ENCODE measurements at regions not wholly inside any gene's neighbourhood (a gene's known extent, or its start where the extent isn't known, plus 50 kb on each side); places are given as distances from the start of the nearest gene placed in this dataset.
"Not testable (repeated sequence)": the region's sequence is repeated elsewhere in the genome, so short reads cannot be mapped to it uniquely, and the experiment has no call there.

DNA sequence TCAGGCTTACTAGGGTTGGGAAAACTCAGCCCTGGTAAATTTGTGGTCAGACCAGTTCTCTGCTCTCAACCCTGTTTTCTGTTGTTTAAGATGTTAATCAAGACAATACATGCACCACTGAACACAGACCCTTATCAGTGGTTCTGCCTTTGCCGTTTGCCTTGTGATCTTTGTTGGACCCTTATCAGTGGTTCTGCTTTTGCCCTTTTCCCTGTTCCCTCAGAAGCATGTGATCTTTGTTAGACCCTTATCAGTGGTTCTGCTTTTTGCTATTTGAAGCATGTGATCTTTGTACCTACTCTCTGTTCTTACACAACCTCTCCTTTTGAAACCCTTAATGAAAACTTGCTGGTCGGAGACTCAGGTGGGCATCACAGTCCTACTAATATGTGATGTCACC, 133.9 kb upstream of the NBPF11 start (continued):
- TF ChIP-seq, protein P1, sequence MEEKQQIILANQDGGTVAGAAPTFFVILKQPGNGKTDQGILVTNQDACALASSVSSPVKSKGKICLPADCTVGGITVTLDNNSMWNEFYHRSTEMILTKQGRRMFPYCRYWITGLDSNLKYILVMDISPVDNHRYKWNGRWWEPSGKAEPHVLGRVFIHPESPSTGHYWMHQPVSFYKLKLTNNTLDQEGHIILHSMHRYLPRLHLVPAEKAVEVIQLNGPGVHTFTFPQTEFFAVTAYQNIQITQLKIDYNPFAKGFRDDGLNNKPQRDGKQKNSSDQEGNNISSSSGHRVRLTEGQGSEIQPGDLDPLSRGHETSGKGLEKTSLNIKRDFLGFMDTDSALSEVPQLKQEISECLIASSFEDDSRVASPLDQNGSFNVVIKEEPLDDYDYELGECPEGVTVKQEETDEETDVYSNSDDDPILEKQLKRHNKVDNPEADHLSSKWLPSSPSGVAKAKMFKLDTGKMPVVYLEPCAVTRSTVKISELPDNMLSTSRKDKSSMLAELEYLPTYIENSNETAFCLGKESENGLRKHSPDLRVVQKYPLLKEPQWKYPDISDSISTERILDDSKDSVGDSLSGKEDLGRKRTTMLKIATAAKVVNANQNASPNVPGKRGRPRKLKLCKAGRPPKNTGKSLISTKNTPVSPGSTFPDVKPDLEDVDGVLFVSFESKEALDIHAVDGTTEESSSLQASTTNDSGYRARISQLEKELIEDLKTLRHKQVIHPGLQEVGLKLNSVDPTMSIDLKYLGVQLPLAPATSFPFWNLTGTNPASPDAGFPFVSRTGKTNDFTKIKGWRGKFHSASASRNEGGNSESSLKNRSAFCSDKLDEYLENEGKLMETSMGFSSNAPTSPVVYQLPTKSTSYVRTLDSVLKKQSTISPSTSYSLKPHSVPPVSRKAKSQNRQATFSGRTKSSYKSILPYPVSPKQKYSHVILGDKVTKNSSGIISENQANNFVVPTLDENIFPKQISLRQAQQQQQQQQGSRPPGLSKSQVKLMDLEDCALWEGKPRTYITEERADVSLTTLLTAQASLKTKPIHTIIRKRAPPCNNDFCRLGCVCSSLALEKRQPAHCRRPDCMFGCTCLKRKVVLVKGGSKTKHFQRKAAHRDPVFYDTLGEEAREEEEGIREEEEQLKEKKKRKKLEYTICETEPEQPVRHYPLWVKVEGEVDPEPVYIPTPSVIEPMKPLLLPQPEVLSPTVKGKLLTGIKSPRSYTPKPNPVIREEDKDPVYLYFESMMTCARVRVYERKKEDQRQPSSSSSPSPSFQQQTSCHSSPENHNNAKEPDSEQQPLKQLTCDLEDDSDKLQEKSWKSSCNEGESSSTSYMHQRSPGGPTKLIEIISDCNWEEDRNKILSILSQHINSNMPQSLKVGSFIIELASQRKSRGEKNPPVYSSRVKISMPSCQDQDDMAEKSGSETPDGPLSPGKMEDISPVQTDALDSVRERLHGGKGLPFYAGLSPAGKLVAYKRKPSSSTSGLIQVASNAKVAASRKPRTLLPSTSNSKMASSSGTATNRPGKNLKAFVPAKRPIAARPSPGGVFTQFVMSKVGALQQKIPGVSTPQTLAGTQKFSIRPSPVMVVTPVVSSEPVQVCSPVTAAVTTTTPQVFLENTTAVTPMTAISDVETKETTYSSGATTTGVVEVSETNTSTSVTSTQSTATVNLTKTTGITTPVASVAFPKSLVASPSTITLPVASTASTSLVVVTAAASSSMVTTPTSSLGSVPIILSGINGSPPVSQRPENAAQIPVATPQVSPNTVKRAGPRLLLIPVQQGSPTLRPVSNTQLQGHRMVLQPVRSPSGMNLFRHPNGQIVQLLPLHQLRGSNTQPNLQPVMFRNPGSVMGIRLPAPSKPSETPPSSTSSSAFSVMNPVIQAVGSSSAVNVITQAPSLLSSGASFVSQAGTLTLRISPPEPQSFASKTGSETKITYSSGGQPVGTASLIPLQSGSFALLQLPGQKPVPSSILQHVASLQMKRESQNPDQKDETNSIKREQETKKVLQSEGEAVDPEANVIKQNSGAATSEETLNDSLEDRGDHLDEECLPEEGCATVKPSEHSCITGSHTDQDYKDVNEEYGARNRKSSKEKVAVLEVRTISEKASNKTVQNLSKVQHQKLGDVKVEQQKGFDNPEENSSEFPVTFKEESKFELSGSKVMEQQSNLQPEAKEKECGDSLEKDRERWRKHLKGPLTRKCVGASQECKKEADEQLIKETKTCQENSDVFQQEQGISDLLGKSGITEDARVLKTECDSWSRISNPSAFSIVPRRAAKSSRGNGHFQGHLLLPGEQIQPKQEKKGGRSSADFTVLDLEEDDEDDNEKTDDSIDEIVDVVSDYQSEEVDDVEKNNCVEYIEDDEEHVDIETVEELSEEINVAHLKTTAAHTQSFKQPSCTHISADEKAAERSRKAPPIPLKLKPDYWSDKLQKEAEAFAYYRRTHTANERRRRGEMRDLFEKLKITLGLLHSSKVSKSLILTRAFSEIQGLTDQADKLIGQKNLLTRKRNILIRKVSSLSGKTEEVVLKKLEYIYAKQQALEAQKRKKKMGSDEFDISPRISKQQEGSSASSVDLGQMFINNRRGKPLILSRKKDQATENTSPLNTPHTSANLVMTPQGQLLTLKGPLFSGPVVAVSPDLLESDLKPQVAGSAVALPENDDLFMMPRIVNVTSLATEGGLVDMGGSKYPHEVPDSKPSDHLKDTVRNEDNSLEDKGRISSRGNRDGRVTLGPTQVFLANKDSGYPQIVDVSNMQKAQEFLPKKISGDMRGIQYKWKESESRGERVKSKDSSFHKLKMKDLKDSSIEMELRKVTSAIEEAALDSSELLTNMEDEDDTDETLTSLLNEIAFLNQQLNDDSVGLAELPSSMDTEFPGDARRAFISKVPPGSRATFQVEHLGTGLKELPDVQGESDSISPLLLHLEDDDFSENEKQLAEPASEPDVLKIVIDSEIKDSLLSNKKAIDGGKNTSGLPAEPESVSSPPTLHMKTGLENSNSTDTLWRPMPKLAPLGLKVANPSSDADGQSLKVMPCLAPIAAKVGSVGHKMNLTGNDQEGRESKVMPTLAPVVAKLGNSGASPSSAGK (IDR thresholded peaks at IDR 0.05), result peak; percentile 41
- peak; percentile 96 for TF ChIP-seq SOX6 (IDR thresholded peaks at IDR 0.05)
- TF ChIP-seq, protein P2, sequence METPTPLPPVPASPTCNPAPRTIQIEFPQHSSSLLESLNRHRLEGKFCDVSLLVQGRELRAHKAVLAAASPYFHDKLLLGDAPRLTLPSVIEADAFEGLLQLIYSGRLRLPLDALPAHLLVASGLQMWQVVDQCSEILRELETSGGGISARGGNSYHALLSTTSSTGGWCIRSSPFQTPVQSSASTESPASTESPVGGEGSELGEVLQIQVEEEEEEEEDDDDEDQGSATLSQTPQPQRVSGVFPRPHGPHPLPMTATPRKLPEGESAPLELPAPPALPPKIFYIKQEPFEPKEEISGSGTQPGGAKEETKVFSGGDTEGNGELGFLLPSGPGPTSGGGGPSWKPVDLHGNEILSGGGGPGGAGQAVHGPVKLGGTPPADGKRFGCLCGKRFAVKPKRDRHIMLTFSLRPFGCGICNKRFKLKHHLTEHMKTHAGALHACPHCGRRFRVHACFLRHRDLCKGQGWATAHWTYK (CRISPR knock-in tag; IDR thresholded peaks at IDR 0.05), result 0 out of 2 replicates have a peak, but pooled peaks have one; percentile 64
- 0 out of 2 replicates have a peak, but pooled peaks have one; percentile 10 for TF ChIP-seq OTX1 (CRISPR knock-in tag; IDR thresholded peaks at IDR 0.05)
- TF ChIP-seq ARID1B (IDR thresholded peaks at IDR 0.05), result peak; percentile 42; the same call in 1 of the 2 replicates
- TF ChIP-seq CTBP1 (IDR thresholded peaks at IDR 0.05; ENCODE audit: borderline replicate concordance), result peak; percentile 49; the same call in 1 of the 2 replicates

DNA sequence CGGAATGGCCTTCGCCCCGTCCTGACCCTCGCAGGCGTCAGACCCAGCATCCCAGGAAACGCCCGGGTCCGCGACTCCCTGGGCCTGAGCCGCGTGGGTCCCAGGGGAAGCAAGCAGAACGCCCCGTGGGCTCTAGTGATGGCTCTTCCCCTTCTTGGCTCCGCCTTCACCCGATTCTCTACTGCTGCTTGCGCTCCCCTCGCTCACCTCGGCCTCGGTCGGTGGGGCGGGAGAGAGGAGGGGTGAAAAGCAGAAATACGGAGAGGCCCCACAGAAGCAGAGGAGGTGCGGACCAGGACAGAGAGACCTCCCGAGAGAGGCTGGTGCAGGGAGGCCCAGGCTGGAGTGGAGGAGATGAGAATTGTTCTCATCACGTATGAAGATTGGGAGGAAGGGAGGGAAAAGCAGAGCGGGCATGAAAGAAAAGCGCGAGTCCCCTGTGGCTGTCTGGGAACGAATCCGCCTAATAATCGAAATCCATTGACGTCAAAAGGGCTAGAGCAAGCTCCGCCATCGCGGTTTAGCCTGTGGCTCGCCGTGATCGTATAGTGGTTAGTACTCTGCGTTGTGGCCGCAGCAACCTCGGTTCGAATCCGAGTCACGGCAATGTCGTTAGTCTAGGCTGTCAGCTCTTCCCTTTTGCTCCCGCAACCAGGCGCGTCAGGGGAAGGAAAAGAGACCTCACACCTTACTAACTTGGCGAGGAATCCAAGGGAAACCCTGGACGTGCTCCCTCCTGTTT, 128.9 kb upstream of the NBPF11 start:
- in situ Hi-C loops (cut with MboI); H3K36me3 ChIP-seq (ENCODE audit: control insufficient read depth, insufficient read depth, low read length); H3K27me3 ChIP-seq (ENCODE audit: control insufficient read depth in 2 of 2, insufficient read depth in 2 of 2, low read length in 2 of 2); H3K9me3 ChIP-seq (replicated peaks; ENCODE audit: control insufficient read depth, insufficient read depth, low read depth, low read length); H3K9me1 ChIP-seq (ENCODE audit: control insufficient read depth, insufficient read depth, low read length); H3K4me1 ChIP-seq (replicated peaks in 1 of 2; ENCODE audit: control insufficient read depth in 2 of 2, insufficient read depth in 2 of 2, low read length in 2 of 2); H4K20me1 ChIP-seq (replicated peaks; ENCODE audit: control insufficient read depth, insufficient read depth, low read length); H3K79me2 ChIP-seq (ENCODE audit: control insufficient read depth, insufficient read depth, low read length); CTCF ChIA-PET (ENCODE audit: low intra/inter-chr PET ratio); POLR2A ChIA-PET; DNase-seq (ENCODE audit: extremely low read depth in 1 of 4, low spot score in 3 of 4); intact Hi-C loops (cut with micrococcal nuclease); FAIRE-seq: not testable (repeated sequence)
- Histone ChIP-seq H3K4me2 (ENCODE audit: insufficient read depth, low read length) (peak overlapping the region; percentile 57), H3K27ac (ENCODE audit: extremely low read depth, low read depth, low read length) (peak overlapping the region; percentile 19; the same call in 1 of the 3 replicates), H2AFZ (ENCODE audit: low read depth, low read length) (peak overlapping the region; percentile 66; the same call in 1 of the 2 replicates), H3K4me3 (peak overlapping the region; percentile 2; the same call in 1 of the 2 replicates), H3K9ac (ENCODE audit: insufficient read depth in 1 of 2, low read depth in 2 of 2, low read length in 2 of 2) (peak overlapping the region; percentile 1 to 21; a peak in 2 of 4 replicates)
- ATAC-seq, result peak; percentile 77
- BruUV-seq (replicated peaks), result TSS peak; percentile 94
- WGBS (ENCODE audit: insufficient coverage, low coverage, missing lambda C conversion rate), result no CpG with 5 or more reads among the region's 50 CpGs

Data from K562 (cell line).